T-helper 17 cell (primary cell): ENCODE measurements at regions not wholly inside any gene's neighbourhood (a gene's known extent, or its start where the extent isn't known, plus 50 kb on each side); places are given as distances from the start of the nearest gene placed in this dataset.

Experiments
- ATAC-seq: fragments of 150-1000 bp; cut with Tn5 transposase; 2 replicates; pipeline ENCODE4 v1.10.0; 2021; ENCODE audit warnings: mild to moderate bottlenecking, moderate library complexity
- DNase-seq, 3 donors: peaks; one replicate each; pipeline versions ENCODE4 v3.0.0 to v3.0.0-alpha.2; 2020 to 2021
- H3K9me3 ChIP-seq: one replicate; pipeline ENCODE4 v1.7.0; 2013; ENCODE audit warnings: low read length, mild to moderate bottlenecking; ENCODE audit not compliant: control insufficient read depth, poor library complexity, severe bottlenecking
- H3K27ac Mint-ChIP-seq: one replicate; pipeline ENCODE4 v1.8.0; 2022; ENCODE audit warnings: mild to moderate bottlenecking, moderate library complexity, mixed read lengths
- H3K27me3 Mint-ChIP-seq: one replicate; pipeline ENCODE4 v1.8.0; 2022; ENCODE audit warnings: mixed read lengths
- H3K36me3 Mint-ChIP-seq: one replicate; pipeline ENCODE4 v1.8.0; 2022; ENCODE audit warnings: low read depth, mixed read lengths
- H3K4me1 Mint-ChIP-seq: one replicate; pipeline ENCODE4 v1.8.0; 2022; ENCODE audit warnings: mild to moderate bottlenecking, mixed read lengths
- H3K4me3 Mint-ChIP-seq: one replicate; pipeline ENCODE4 v1.8.0; 2022; ENCODE audit warnings: mild to moderate bottlenecking, moderate library complexity, mixed read lengths

DNA sequence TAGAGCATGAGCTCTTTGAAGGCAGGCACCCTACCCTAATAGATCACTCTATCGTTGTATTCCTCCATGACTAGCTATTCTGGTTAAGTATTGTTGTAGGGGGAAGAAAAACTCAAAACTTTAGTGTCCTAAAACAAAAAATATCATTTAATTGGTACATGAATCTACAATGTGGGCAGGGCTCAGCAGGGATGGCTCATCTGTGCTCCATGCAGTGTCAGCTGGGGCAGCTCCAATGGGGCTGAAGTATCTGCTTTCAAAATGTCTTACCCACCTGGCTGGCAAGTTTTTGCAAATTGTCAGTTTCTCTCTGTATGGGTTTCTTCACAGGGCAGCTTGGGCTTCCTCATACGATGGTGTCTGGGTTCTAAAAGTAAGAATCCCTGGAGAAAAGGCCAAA is 83.2 kb upstream of the ITGA6 start:
- DNase-seq: no peak
- no peak overlapping the region for H3K4me3 Mint-ChIP-seq
- no peak for ATAC-seq
- H3K27ac Mint-ChIP-seq: no peak overlapping the region
- peaks cover 19% of the 10 kb centered on the region for H3K4me1 Mint-ChIP-seq
- no peaks in the 10 kb centered on the region for H3K27me3 Mint-ChIP-seq
- no peaks in the 10 kb centered on the region for H3K9me3 ChIP-seq
- no peaks in the 10 kb centered on the region for H3K36me3 Mint-ChIP-seq

DNA sequence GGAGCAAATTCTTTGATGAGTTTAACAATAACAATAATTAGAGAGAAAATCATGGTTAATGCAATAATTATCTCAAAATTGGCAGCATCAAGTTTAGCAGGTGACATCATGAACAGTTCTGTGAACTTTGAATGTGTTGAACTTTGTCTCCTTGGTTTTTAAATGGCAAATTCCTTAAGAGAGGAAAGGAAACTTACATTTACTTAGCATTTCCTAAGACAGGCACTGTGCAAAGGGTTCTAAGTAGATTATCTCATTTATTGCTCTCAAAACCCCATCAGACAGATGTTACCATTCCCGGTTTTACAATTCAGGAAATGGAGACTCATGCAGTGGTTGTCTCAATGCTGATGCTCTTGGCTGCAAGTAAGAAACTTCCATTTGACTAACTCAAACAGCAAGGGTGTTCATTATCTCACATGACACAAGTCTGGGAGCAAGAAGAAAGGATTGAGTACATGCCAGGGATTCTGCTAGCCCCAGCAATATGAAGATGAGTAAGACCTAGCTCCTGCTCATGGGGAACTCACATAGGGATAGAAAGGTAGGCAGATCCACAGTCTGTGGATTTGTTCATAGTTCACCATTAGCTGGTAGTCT is 81.3 kb upstream of the ITGA6 start:
- no peaks in the 10 kb centered on the region for H3K36me3 Mint-ChIP-seq
- no peak overlapping the region for H3K4me3 Mint-ChIP-seq
- H3K9me3 ChIP-seq: no peaks in the 10 kb centered on the region
- H3K27me3 Mint-ChIP-seq: no peaks in the 10 kb centered on the region
- no peak for DNase-seq
- ATAC-seq: no peak
- H3K4me1 Mint-ChIP-seq: peaks cover 1% of the 10 kb centered on the region
- H3K27ac Mint-ChIP-seq: no peak overlapping the region

DNA sequence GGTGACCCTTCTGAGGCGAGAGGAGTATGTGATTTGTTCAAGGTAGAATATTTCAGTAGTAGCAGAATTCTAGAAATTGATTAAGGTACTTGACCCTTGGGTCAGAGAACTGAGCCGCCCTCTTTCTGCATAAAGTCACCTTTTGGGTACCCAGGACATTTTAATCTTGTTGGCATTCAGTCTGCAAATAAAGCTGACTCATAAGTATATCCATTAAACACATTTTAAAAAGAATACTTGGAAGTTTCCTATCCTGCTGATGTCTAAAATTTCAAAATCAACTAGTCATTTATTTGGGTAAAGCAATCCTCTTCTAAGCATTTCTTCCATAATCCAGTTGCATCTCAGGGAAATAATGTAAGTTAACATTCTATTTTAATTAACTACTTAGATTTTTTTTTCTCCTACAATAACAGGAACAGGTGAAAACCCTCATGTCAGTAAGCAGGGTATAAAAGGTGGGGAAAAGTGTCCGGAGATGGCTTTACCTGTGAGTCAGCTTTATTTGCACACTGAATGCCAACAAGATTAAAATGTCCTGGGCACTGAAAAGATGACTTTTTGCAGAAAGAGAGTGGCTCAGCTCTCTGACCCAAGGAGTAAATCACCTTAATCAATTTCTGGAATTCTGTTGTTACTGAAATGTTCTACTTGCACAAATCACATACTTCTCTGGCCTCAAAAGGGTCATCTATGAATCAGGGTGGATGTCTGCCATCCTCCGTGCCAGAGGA is 78.7 kb upstream of the ITGA6 start:
- Mint-ChIP-seq H3K27ac (no peak overlapping the region), H3K36me3 (peaks cover 2% of the 10 kb centered on the region), H3K4me1 (peaks cover 2% of the 10 kb centered on the region), H3K4me3 (no peak overlapping the region), H3K27me3 (peaks cover 14% of the 10 kb centered on the region)
- no peak for DNase-seq
- ATAC-seq: no peak
- H3K9me3 ChIP-seq: no peaks in the 10 kb centered on the region

DNA sequence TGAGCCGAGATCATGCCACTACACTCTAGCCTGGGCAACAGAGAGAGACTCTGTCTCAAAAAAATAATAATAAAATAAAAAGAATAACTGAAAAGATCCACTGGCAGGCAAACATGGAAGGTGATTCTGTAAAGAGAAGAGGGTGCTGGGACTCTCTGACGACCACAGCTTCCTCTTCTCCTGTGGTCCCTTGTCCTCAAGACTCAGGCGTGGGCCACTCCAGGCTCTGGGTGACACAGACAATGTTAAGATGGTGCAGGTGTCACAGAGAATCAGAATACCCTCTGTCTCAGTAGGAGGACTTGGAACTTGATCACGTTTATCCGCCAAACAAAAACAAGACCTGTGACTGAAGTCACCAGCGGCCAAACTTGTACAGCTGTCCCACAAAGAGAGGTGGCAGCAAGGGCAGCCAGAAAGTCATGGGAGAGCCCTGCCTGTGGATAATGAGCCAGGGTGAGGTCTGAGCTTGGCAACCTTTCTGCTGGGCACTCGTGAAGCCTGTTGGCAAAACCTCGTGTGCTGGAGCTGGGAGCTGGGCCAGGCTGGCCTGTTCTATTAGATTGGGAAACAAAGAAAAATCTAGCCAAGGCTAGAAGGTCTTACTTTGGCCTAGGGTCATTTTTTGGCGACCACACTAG is 76.4 kb upstream of the ITGA6 start:
- peaks cover 2% of the 10 kb centered on the region for H3K4me1 Mint-ChIP-seq
- no peak overlapping the region for H3K4me3 Mint-ChIP-seq
- DNase-seq: no peak
- no peaks in the 10 kb centered on the region for H3K9me3 ChIP-seq
- no peak for ATAC-seq
- no peak overlapping the region for H3K27ac Mint-ChIP-seq
- H3K36me3 Mint-ChIP-seq: peaks cover 2% of the 10 kb centered on the region
- H3K27me3 Mint-ChIP-seq: peaks cover 19% of the 10 kb centered on the region

DNA sequence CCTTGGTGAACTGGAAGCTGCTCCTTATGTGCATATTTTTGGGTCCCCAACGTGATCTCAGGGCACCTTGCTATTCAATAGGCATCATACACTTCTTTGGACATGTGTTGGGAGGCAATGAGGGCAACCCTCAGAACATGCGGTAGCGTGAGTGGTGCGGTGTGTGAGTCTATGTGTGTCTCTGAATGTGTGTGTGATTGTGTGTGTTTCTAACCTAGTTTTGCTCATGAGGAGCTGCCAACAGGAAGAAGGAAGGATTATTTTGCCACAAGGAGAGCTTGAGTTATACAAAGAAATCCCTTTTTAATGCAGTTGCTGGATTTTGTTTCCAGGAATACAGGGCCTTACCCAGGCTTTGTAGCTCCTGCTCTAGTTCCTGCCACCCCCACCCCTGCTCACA is 75.8 kb upstream of the ITGA6 start:
- peaks cover 2% of the 10 kb centered on the region for H3K4me1 Mint-ChIP-seq
- no peak for DNase-seq
- peaks cover 2% of the 10 kb centered on the region for H3K36me3 Mint-ChIP-seq
- no peaks in the 10 kb centered on the region for H3K9me3 ChIP-seq
- H3K27me3 Mint-ChIP-seq: peaks cover 19% of the 10 kb centered on the region
- no peak overlapping the region for H3K4me3 Mint-ChIP-seq
- no peak for ATAC-seq
- H3K27ac Mint-ChIP-seq: no peak overlapping the region

DNA sequence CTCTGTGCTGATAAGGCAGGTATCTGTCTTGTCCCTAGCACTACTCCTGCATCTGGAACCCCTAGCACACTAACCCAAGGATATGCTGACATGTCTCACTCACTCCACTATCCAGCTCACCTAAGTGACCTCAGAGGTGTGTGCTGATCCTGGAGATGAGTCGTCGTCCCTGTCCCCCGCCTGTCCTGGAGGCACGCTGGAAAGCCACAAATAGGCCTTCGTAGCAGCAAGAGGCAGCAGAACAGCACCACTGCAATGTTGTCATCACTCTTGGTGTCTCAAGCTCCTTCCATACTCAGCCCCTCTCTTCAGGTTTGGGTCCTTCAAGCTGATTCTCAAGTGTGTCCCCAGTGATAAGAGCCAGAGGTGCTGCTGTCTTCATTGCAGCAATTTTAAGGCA is 73.0 kb upstream of the ITGA6 start:
- DNase-seq: no peak
- H3K9me3 ChIP-seq: no peaks in the 10 kb centered on the region
- ATAC-seq: no peak
- H3K4me1 Mint-ChIP-seq: peaks cover 9% of the 10 kb centered on the region
- H3K27ac Mint-ChIP-seq: no peak overlapping the region
- peaks cover 5% of the 10 kb centered on the region for H3K36me3 Mint-ChIP-seq
- H3K4me3 Mint-ChIP-seq: no peak overlapping the region
- H3K27me3 Mint-ChIP-seq: peaks cover 19% of the 10 kb centered on the region

DNA sequence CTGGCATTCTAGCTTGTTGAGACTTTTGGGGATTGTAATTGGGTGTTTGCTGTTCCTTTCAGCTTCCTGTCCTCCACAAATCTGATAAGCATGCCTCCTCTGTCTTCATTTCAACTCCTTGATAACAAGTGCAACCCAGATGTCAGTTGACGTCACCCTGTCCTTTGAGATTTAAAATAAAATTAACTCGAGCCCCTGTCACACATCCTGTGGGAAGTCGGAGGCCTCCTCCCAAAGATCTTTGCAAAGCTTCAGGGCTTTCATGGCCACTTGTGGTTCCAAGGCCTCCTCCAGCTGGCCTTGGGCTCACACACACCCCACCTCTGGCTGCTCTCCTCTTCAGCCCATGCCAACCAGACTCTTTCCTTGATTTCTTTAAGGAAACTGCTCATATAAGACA is 69.9 kb upstream of the ITGA6 start:
- ATAC-seq: no peak
- peaks cover 2% of the 10 kb centered on the region for H3K36me3 Mint-ChIP-seq
- H3K9me3 ChIP-seq: no peaks in the 10 kb centered on the region
- no peak overlapping the region for H3K4me3 Mint-ChIP-seq
- DNase-seq: no peak
- H3K27me3 Mint-ChIP-seq: peaks cover 14% of the 10 kb centered on the region
- peaks cover 8% of the 10 kb centered on the region for H3K4me1 Mint-ChIP-seq
- peak overlapping the region; percentile 39 for H3K27ac Mint-ChIP-seq

DNA sequence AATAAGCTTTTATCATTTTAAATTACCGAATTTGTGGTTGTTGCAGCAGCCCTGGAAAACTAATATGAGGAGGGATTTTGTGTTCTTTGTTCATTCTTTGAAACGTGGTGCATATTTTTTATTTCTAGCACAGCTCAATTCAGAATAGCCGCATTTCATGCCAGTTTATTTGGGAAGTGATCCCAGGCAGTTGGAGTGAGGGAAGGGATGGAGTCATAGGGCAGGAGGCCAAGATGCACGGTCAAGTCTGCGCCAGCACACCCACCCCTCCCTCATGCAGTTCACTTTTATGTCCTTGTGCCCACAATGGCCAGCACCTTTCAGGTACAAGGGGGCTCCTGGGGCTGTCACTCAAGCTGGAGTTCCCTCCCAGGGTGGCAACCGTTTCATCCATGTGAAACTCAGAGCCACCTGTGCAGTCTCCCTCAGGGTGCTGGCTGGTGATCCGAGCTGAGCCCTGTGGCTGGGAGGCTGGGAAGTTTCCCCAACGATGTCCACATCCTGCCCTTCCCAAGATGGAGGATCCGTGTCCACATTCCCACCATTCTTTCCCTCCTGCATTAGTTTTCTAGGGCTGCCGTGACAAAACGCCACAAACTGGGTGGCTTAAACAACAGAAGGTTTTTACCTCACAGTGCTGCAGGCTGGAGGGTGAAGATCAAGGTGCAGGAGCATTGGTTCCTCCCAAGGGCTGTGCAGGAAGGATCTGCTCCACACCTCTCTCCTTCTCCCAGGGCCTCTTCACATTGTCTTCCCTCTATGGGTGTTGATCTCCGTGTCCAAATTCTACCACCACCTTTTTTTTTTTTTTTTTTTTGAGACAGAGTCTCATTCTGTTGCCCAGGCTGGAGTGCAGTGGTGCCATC is 68.5 kb upstream of the ITGA6 start:
- peaks cover 7% of the 10 kb centered on the region for H3K4me1 Mint-ChIP-seq
- peak overlapping the region; percentile 32 for H3K27ac Mint-ChIP-seq
- ATAC-seq: no peak
- DNase-seq: no peak
- no peak overlapping the region for H3K4me3 Mint-ChIP-seq
- peaks cover 4% of the 10 kb centered on the region for H3K36me3 Mint-ChIP-seq
- no peaks in the 10 kb centered on the region for H3K9me3 ChIP-seq
- peaks cover 9% of the 10 kb centered on the region for H3K27me3 Mint-ChIP-seq

DNA sequence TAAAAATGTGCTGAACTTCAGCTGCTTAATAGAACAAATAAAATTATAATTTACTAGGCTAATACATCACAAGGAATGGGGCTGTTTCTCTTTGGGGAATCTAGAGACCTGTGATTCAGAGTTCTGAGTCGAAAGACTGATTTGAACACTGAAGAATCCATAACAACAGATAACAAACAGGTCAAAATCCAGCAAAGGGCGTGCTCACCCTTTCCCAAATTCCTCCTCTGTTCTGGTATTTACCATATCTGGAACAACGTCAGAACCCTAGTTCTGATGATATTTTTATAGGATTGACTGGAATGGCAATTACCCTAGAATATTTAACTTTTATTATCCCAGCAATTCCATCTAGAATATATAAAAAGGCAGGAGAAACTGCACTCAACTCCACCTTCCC is 66.0 kb upstream of the ITGA6 start:
- Mint-ChIP-seq H3K36me3 (peaks cover 4% of the 10 kb centered on the region), H3K27me3 (peaks cover 4% of the 10 kb centered on the region), H3K4me3 (no peak overlapping the region), H3K27ac (no peak overlapping the region), H3K4me1 (peaks cover 7% of the 10 kb centered on the region)
- no peak for ATAC-seq
- no peaks in the 10 kb centered on the region for H3K9me3 ChIP-seq
- no peak for DNase-seq

DNA sequence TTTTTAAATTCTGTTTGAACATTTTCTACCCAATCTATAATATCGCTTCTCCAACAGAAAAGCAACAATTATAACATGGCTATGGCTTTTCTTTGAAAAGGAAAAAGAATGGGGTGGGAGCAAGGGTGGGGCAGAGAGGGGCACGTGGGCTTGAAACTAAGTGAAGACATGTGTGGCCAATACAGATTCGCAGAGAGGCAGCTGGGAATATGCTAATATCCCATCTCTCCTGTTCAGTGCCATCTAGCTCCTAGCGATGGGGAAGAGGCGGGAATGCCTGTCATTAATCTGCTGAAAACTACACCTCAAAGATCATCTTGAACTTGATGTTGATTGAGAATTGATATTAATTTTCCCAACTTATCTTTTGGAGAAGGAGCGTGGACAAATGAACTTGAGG is 65.5 kb upstream of the ITGA6 start:
- DNase-seq: no peak
- H3K4me1 Mint-ChIP-seq: peaks cover 5% of the 10 kb centered on the region
- no peak overlapping the region for H3K4me3 Mint-ChIP-seq
- H3K36me3 Mint-ChIP-seq: peaks cover 4% of the 10 kb centered on the region
- H3K27ac Mint-ChIP-seq: no peak overlapping the region
- H3K9me3 ChIP-seq: no peaks in the 10 kb centered on the region
- peaks cover 4% of the 10 kb centered on the region for H3K27me3 Mint-ChIP-seq
- no peak for ATAC-seq

DNA sequence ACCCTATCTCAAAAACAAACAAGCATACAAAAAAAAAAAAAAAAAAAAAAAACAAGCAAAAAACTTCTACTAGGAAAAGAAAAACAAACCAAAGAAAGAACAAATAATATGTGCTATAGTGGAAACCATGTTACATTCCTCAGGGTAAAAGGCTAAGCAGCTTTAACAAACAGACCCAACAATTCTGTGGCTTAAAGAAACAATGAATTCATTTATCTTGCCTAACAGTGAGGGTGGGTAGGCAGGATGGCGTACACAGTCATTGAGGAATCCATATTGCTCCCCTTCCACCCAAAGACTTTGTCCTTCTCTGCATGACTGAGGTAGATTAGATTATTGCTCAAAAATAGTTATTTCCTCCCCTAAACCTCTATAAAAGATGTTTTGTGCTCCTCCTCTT is 63.1 kb upstream of the ITGA6 start:
- H3K9me3 ChIP-seq: no peaks in the 10 kb centered on the region
- DNase-seq (no peak), ATAC-seq (no peak)
- peaks cover 4% of the 10 kb centered on the region for H3K27me3 Mint-ChIP-seq
- H3K4me1 Mint-ChIP-seq: no peaks in the 10 kb centered on the region
- H3K4me3 Mint-ChIP-seq: no peak overlapping the region
- peaks cover 2% of the 10 kb centered on the region for H3K36me3 Mint-ChIP-seq
- H3K27ac Mint-ChIP-seq: no peak overlapping the region

DNA sequence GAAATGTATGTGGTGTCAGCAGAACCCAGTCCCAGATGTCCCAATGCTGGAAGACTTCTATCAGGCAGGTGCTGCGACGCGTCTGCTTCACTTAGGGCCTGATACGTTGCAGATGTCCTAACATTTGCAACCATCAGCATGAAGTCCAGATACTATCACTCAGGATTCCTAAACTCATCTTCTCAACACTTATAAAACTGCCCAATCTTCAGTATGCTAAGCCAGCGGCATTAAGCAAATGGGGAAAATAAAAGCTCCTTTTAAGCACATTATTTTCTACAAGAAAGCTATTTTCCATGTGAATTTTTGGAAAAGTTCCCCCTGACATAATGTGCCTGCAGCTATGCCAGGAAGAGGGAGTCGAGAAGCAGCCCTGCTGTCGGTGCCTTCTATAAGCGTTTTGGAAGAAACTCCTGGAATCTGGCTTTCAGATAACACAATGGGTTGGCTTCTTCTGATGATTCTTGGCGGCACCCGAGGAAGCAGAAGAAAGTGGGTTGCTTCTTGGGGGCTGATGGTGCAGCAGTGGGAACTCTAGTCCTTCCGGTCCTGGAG is 60.7 kb upstream of the ITGA6 start:
- no peaks in the 10 kb centered on the region for H3K4me1 Mint-ChIP-seq
- H3K4me3 Mint-ChIP-seq: no peak overlapping the region
- H3K9me3 ChIP-seq: no peaks in the 10 kb centered on the region
- DNase-seq (no peak), ATAC-seq (no peak)
- H3K27me3 Mint-ChIP-seq: no peaks in the 10 kb centered on the region
- H3K27ac Mint-ChIP-seq: no peak overlapping the region
- H3K36me3 Mint-ChIP-seq: peaks cover 2% of the 10 kb centered on the region
